ENCODE measurements at regions not wholly inside any gene's neighbourhood (a gene's known extent, or its start where the extent isn't known, plus 50 kb on each side); places are given as distances from the start of the nearest gene placed in this dataset.

DNA sequence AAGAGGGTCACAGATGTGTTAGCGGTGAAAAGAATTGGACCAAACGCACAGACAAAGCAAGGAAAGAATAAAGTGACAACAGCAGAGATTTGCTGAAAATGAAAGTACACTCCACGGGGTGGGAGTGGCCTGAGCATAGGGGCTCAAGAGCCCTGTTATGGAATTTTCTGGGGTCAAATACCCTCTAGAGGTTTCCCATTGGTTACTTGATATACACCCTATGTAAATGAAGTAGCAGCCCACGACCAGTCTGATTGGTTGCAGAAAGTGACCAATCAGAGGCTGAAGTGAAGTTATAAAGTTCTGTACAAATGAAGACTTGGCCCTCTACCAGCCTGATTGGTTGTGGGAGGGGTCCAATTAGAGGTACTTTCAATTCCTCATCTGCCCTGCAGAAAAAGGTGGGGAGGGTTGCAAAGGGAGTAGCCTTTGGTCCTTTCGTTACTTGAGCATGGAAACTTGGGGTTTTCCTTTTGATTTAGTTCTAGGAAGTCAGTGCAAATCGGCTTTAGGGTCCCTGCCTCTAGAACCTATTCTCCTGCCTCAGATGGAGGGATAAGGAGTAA, 125.6 kb upstream of the PRPS1L1 start:
- DNase-seq = no peak

DNA sequence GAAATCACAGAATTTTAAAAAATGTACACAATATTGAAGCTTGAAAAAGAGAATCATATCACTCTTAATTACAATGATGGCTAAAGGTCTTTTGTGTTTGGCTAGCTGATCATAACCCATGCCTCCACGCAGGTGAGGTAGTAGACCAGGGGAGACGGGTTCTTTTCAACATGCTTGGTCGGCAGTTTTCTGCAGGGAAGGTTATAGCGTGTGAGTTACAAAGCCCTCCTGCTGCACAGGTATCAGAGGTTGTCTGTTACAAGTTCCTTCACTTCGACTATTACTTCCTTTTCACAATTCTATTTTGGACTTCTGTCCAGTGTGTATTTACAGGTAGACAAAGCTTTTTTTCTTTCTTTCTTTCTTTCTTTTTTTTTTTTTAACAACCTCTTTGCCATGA, 127.1 kb upstream of the PRPS1L1 start:
- DNase-seq = no peak

DNA sequence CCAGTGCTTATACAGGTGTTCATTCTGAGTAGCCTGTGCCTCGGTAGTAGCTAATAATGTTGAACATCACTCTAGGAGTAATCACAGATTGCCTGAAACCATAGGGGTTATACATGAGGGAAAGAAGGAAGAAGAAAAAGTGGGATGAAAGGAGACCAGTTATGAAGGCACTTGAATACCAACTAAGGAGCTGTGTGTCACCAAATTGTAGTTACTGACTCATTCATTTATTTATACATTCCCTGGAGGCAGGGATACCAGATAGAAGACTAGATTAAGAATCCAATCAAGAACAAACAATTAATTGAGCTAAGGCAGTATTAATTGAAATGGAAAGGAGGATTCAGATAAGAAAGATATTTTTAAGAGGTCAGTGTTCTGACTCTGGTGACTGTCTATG, 129.6 kb upstream of the PRPS1L1 start:
- DNase-seq = no peak

DNA sequence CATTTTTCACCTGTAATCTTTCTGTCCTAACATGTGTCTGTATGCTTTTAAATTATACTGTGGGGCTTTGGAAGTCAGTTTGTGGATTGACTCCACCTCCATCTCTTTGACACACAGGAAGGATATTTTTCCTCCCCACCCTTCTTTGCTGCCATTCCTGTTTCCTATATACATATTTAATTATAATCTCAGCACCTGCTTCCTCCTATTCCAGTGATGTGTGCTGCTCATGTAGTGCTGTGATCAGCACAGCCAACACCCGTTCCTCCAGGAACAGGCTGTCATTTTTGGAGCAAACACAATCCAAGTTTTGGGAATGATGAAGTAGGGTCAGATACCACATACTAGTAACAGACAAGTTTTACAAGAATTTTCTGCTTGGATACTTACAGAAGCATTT, 135.0 kb upstream of the PRPS1L1 start:
- DNase-seq = no peak

DNA sequence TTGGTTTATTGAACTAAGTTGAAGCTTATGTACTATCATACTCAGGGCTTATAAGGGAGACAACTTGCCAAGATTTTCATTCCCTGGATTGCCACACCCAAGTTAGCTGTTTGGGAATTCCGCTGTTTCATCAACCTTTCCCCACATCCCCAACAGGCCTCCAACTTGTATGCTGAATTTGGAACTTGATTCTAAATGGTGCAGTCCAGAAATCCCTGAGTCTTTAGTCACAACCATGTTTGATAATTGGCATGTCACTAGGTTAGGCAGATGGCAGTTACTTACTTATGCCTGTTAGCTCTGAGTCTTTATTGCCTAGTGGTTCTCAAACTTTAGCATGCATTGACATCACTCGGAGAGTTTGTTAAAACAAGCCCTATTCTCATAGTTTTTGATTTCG, 135.4 kb upstream of the PRPS1L1 start:
- peak; percentile 17 for DNase-seq

DNA sequence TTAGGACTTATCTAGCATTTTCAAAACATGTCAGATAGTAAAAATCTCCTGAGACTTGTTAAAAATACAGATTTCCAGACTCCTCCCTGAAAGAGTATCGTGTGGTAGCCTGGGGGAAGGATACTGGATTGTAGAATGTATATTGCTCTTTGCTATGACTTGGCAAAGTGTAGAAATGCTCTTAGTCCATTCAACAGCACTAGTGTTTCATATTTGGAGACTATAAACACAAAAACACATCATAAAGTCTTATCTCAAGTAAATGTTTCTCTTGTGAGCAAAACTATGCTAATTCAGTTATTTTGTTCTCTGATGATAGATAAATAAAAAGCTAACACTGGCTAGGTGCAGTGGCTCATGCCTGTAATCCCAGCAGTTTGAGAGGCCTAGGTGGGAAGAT, 137.5 kb upstream of the PRPS1L1 start:
- DNase-seq = no peak

DNA sequence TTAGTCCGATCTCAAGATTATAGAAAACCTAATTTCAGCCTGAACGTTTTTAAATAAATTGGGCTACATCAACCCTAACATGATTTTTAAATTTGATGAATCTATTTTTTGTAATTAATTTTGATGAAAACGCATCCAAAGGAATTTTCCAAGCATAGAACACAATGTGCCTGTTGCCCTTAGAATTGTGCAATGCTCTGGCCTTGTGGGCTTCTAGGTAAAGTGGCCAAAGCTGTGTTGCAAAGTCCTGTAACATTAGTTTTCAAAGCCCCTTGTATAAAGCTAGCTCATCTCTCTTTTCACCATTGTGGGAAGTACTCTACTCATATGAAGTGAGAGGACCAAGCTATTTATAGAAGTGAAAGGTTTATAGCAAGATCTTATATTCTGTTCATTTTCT, 138.4 kb upstream of the PRPS1L1 start:
- DNase-seq = no peak

DNA sequence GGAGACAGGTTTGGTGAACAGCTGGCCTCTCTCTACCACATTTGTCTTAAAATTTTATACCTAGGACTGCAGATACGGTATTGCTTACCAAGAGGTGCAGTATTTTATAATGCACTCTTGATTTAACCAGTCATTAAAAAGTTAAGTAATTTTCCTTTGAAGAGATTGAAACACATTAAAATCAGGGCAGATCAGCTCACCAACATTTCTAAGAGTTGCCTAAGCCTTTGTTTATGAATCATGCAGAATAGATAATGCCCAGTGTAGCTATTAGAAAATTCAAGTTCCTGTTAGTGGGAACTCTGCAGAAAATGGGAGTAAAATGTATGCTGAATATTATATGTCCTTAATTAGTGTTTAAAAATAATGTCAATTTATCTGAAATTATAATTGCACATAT, 140.2 kb upstream of the PRPS1L1 start:
- no peak for DNase-seq

DNA sequence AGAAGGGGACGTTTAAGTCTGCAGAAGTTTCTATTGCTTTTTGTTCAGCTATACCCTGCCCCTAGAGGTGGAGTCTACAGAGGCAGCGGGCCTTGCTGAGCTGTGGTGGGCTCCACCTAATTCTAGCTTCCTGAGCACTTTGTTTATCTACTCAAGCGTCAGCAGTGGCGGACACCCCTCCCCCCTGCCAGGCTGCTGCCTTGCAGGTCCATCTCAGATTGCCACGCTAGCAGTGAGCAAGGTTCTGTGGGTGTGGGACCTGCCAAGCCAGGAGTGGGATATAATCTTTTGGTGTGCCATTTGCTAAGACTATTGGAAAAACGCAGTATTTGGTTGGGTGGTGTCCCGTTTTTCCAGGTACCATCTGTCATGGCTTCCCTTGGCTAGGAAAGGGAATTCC, 147.3 kb upstream of the PRPS1L1 start:
- no peak for DNase-seq

DNA sequence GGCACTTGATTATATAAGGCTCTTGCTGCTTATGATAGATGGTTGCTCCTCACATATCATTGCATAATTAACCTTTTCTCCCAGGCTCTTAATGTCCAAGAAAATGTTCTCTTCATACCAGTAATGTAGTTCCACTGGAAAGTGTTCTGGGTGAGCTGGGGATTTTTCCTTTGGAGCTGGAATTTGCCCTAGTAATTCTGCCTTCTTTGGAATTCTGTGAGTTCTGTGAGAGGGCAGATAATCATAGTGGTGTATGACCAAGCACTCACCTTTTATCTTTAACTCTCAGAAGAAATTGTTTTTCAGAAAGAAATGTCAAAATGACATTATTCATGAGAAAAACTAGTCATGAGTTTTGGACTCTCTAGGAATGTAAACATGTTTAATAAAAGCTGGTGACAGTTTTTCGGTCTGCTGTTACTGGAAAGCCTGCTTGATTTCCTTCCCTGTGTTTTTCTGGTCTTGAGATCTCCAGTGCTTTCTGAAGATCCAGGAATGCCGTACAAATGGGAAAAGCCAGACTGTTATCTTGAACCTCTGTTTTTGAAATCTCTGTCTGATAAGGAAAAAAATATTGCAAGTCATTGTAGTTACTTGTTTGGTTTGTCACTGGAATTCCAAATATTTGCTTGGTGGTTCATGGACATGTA, 148.3 kb upstream of the PRPS1L1 start:
- DNase-seq = peak; percentile 5

DNA sequence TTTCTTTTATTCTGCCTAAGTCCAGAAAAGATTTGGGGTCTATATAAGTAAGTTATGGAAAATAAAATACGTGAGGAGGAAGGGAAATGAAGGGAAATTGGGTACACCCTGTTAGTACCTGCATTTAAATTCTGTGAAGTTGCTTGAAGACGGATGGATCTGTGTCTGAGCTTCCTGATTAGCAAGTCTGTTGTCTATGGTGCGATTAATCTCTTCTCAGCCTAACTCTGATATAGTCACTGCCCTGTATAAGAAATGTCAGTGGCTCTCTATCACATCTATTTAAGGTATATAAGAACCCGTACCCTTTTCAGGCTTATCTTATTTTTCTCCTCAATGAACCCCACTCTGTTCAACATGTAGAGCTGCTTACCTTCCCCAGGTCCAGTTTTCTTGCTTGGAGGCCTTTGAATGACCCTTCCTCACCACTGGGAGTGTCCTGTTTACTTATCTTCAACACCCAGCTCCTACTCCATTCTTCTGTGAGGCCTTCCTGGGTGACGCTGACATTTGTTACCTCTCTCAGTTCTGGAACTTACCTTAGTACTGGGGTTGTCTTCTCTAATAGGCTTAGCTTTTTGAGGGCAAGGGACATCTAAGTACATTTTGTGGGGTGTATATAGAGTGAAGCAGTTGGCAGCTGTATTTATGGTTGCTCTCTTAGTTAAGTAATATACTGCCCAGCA, 149.6 kb upstream of the PRPS1L1 start:
- DNase-seq = no peak

DNA sequence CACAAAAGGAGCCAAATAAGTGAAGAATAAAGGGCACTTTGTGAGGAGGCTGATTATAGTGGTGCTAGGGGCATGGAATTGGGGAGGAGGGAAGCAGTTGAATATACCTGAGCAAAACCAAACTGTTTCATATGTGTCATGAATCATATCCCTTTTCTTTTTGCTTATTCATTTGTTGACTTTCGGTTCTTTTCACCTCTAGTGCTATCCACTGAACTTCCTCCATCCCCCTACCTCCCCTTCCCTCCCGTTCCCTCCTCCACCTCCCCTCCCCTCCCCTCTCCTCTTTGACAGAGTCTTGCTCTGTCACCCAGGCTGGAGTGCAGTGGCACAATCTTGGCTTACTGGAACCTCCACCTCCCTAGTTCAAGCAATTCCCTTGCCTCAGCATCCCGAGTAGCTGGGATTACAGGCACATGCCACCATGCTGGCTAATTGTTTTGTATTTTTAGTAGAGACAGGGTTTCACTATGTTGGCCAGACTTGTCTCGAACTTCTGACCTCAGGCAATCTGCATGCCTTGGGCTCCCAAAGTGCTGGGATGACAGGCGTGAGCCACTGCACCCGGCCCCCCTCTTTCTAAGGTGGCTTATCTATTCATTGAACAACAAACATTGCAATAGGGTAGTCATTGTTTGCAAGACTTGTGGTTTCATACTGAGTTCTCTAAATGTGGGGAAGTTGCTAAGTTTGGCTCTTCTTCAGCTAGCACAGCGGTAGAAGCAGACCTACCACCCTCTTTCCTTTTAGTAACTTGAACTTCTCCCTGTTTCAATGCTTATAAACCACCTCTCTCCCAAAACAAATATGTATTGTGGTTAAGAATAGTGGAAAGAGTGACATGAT, 150.4 kb upstream of the PRPS1L1 start:
- DNase-seq = peak; percentile 40

DNA sequence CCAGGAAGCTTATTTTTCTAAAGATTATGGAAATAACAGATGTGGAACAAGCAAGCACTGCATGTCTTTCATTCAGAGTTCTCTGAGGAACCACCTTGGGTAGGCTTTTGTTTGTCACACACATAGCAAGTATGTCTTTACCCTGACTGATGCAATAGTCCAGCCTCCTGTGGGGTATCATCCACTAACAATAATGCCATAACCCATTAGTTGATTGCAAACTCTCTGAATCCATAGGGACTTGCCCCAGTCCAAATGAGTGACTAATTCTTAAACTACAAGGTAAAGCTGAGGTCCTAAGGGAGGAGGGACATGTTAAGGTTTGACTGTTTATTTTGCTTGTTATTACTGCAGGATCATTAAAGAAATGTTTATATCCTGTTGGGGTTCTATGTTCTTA, 151.4 kb upstream of the PRPS1L1 start:
- peak; percentile 27 for DNase-seq

DNA sequence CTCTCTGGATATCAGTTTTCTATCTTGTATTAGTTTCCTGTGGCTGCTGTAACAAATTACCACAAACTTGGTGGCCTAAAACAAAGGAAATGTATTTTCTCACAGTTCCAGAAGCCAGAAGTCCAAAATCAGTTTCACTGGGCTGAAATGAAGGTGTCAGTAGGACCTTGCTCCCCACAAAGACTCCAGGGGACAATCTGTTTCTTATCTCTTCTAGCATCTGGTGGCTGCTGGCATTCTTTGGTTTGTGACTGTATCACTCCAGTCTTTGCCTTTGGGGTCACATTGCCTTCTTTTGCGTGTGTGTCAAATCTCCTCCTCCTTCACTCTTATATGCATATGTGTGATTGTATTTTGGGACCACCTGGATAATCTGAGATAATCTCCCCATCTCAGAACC, 153.0 kb upstream of the PRPS1L1 start:
- DNase-seq = no peak

DNA sequence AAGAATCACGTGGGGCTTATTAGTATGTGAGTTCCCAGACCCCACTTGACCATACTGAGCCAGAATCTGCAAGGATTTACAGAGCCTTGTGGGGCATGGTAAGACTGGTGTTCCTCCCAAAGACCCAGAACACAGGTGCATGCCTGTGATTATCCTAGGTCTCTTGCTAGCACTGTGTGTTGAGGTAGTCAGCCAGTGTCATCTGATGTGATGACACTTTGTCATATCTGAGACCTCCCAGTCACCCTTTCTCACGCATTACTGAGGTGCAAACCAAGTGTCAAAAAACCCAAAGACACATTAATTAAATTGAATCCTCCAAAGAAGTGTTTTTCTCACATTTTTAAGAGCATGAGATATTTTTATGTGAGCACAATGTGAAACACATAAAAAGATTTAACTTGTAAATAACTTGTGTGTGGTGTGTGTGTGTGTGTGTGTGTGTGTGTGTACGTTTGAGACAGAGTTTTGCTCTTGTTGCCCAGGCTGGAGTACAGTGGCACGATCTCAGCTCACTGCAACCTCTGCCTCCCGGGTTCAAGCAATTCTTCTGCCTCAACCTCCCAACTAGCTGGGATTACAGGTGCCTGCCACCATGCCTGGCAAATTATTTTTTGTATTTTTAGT, 162.0 kb upstream of the PRPS1L1 start:
- no peak for DNase-seq

DNA sequence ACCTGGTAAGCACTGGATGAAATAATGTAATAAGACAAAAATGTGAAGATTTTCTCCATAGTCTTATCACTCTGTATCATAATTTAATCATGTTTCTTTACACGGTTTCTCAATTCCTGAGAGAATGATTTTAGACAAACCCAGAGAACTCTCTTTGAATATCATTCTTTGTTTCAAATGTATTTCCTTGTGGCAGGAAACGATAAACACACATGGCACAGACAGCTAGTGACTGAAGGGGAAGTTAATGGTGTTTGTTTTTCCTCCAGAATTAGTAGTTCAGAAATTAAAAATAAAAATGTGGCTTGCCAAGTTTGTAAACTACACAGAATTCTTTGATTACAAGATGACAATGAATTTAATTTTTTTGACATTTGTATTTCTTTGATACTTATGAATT, 163.7 kb upstream of the PRPS1L1 start:
- no peak for DNase-seq

DNA sequence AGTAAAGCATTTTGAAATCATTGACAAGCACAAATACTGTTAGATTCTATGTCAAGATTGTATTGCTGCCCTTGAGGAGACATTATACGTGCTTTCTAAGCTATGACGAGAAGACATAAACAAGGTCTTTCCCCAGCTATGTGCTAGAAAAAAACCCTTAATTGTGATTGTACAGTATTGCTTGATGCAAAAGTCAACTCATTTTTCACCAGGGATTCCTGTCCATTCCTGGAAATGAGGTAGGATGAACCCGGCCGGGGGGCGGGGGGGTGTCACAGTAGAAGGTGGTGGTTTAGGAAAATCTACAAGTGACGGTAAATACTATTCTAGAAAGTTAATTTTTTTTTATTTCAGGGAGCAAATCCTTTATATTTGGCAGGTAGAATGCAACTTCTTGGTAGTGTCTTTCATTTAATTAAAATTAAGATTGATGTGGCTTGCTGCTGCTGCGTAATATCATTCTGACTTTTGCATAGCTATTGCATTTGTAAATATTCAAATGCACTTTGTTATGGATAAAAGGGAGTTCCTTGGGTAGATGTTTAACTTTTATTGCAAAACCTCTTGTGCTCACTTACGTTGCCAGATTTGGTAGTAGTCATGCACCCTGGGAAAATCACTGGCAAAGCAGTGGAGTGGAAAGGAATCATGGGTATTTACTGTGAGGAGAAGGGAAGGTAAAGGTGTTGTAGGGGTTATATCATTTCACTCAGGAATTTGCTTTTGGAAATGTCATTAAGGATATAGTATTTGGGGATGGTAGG, 164.4 kb upstream of the PRPS1L1 start:
- DNase-seq = no peak

DNA sequence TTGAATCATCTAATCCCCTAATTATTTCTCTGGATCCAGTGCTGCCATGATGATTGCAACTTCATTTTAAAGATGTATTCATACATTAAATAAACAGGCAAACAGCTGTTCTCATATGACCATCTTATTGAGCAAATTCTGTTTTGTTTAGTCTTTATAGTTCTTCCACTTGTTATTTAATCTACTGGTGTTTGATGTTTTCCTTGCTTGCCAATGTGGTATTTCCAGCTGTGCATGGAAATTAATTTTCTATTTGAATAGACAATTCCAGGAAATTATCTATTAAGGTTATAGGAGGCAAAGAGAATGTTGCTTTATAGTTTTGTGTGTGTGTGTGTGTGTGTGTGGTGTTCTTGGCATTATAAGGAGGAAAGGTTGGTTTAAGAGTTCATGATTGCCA, 167.0 kb upstream of the PRPS1L1 start:
- no peak for DNase-seq

DNA sequence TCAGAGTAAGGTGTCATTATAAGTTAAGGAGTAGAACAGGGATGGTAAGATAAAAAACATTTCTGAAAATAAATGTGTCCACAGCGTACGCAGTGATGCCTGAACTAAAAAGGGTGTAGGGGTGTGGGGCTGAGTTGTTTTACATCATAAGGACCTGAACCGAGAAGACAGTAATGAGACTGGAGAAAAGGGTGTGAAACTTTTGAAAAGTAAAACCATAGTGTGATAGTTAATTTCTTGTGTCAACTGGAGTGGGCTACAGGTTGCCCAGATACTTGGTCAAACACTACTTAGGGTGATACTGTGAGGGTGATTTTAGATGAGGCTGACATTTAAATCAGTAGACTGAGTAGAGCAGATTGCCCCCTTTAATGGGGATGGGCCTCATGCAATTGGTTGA, 169.0 kb upstream of the PRPS1L1 start:
- no peak for DNase-seq

DNA sequence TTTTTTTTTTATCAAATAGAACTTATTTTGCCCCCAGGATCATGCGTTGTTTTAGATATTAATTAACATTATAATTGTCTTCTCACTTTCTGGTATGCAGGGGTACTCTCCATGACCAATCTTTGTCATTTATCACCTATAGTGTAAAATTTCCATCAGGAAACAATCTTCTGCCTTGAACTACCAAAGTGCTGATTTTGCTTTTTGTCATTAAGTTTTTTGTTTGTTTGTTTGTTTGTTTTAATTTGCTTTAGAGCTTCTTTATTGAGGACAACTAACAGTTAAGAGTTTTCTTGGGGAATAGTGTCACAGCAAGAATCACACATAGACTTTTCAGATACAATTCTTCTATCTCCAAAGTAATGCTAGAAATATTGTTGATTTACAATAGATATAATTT, 171.2 kb upstream of the PRPS1L1 start:
- DNase-seq = no peak

DNA sequence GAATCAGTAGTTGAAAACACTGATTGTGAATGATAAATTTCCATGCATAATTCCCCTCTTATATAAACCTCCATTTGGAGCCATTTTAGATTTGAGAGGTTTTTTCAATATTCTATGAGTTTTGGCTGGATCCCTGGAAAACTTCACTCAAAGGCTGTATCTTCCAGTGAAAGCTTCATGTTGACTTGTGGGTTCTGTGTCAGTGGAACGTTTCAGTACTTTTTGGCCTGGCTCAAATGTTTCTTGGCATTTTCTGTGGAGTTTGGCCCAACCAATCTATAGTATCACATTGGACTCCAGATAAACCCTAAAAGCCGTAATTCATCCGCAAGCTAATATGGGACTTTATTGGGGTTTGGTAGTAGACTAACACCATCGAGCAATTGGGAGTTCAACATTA, 172.6 kb upstream of the PRPS1L1 start:
- DNase-seq = no peak

DNA sequence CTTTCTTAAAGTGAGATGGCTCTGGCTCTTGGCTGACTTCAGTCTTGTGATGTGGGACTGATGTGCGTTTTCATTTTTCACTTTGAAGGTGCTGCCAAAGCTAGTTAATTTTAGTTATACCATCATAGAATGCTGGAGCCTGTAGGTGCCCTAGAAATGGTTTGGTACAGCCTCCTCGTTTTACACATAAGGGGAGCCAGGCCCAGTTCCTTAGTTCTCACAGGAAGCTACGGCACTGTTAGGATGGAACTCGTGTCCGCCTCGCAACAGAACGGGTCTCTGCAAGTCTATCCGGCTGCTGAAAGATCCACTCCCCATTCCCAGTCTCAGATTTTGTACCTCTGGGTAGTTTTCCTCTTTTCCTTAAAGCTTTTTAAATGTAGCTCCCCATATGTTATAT, 173.2 kb upstream of the PRPS1L1 start:
- DNase-seq = no peak

All from fibroblast of skin of scalp (primary cell).